ENCODE measurements at regions not wholly inside any gene's neighbourhood (a gene's known extent, or its start where the extent isn't known, plus 50 kb on each side); places are given as distances from the start of the nearest gene placed in this dataset.

DNA sequence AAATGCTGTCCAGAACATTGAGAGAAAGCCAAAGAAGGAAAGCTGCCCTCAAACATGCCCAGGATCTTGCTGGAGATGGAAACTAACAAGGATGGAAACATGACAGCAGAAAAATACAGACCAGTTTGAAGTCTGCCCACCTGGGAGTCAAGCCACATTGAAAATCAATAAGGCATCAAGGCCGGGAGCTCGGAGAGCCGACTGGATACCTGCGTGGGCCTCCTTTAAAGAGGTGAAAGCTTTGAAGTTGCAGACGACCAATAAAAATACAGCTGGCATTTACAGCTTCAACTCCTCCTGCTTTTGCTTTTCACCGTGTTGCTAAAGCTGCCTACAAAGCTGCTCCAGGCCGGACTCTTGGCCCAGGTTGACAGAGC is 279.7 kb downstream of the SRBD1 start:
- TF ChIP-seq CTCF (IDR thresholded peaks at IDR 0.05 in 8 of 11, conservative IDR thresholded peaks at IDR 0.05 in 3 of 11): no peak
- TF ChIP-seq POLR2AphosphoS5 (IDR thresholded peaks at IDR 0.05): no peak

Measured in spleen (tissue), 7 donors.